ENCODE measurements at regions not wholly inside any gene's neighbourhood (a gene's known extent, or its start where the extent isn't known, plus 50 kb on each side); places are given as distances from the start of the nearest gene placed in this dataset.

- Histone ChIP-seq H3K36me3 (replicated peaks in 1 of 2; ENCODE audit: control insufficient read depth in 1 of 2, insufficient read depth in 2 of 2, low read length in 2 of 2) (no peaks in the 10 kb centered on the region), H3K79me2 (ENCODE audit: insufficient read depth, low read length) (no peaks in the 10 kb centered on the region), H3K4me1 (ENCODE audit: insufficient read depth, low read length) (peaks cover 39% of the 10 kb centered on the region), H3K9me3 (ENCODE audit: low read length) (no peaks in the 10 kb centered on the region), H3K27me3 (ENCODE audit: control insufficient read depth in 1 of 2, insufficient read depth in 2 of 2, low read length in 2 of 2) (no peaks in the 10 kb centered on the region), H4K20me1 (ENCODE audit: insufficient read depth, low read length) (no peaks in the 10 kb centered on the region), H3K4me2 (ENCODE audit: low read depth, low read length) (peak overlapping the region; percentile 61), H3K9ac (ENCODE audit: insufficient read depth, low read depth, low read length) (no peak overlapping the region), H3K4me3 (replicated peaks in 1 of 3; ENCODE audit: insufficient read depth in 1 of 3, low read depth in 2 of 3, low read length in 3 of 3) (peak overlapping the region in 1 of 3 experiments; percentile 43; a peak in 1 of 6 replicates), H2AFZ (ENCODE audit: low read length) (no peak overlapping the region), H3K27ac (ENCODE audit: extremely low read length, insufficient read depth, low read length) (no peak overlapping the region)
- in situ Hi-C loops (cut with HindIII; ENCODE audit: extremely low pct_ligation_motif_present, low pct_unique_long_range_greater_than_20kb), result loop anchor here (10.0 kb wide), 1 partner anchor 159 kb away; no protein-coding TSS in a partner anchor
- ChIA-PET POLR2A (interaction anchor here (0.9 kb wide), 1 partner anchor 461 kb away, joined by 5 read pairs; no protein-coding TSS in a partner anchor), CTCF (ENCODE audit: low intra/inter-chr PET ratio, low total read pairs) (no interaction called here)
- BruUV-seq (replicated peaks), result no TSS peak
- TF ChIP-seq CENPX (CRISPR knock-in tag; IDR thresholded peaks at IDR 0.05), result no peak
- TF ChIP-seq UBTF (CRISPR knock-in tag; IDR thresholded peaks at IDR 0.05), result peak; percentile 37; the same call in 1 of the 2 replicates
- TF ChIP-seq PATZ1 (CRISPR knock-in tag; IDR thresholded peaks at IDR 0.05), result peak; percentile 59
- no peak for TF ChIP-seq ATAD3A (CRISPR knock-in tag; IDR thresholded peaks at IDR 0.05)
- TF ChIP-seq, protein P1, sequence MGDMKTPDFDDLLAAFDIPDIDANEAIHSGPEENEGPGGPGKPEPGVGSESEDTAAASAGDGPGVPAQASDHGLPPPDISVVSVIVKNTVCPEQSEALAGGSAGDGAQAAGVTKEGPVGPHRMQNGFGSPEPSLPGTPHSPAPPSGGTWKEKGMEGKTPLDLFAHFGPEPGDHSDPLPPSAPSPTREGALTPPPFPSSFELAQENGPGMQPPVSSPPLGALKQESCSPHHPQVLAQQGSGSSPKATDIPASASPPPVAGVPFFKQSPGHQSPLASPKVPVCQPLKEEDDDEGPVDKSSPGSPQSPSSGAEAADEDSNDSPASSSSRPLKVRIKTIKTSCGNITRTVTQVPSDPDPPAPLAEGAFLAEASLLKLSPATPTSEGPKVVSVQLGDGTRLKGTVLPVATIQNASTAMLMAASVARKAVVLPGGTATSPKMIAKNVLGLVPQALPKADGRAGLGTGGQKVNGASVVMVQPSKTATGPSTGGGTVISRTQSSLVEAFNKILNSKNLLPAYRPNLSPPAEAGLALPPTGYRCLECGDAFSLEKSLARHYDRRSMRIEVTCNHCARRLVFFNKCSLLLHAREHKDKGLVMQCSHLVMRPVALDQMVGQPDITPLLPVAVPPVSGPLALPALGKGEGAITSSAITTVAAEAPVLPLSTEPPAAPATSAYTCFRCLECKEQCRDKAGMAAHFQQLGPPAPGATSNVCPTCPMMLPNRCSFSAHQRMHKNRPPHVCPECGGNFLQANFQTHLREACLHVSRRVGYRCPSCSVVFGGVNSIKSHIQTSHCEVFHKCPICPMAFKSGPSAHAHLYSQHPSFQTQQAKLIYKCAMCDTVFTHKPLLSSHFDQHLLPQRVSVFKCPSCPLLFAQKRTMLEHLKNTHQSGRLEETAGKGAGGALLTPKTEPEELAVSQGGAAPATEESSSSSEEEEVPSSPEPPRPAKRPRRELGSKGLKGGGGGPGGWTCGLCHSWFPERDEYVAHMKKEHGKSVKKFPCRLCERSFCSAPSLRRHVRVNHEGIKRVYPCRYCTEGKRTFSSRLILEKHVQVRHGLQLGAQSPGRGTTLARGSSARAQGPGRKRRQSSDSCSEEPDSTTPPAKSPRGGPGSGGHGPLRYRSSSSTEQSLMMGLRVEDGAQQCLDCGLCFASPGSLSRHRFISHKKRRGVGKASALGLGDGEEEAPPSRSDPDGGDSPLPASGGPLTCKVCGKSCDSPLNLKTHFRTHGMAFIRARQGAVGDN (CRISPR knock-in tag; IDR thresholded peaks at IDR 0.05), result peak; percentile 36; the same call in 1 of the 2 replicates
- 0 out of 2 replicates have a peak, but pooled peaks have one; percentile 8 for TF ChIP-seq CREB1 (IDR thresholded peaks at IDR 0.05)
- no peak for TF ChIP-seq CREB1 (CRISPR knock-in tag; IDR thresholded peaks at IDR 0.05)
- TF ChIP-seq XBP1 (CRISPR knock-in tag; IDR thresholded peaks at IDR 0.05), result no peak
- no peak for TF ChIP-seq CBX1 (IDR thresholded peaks at IDR 0.05; ENCODE audit: low read depth)
- no peak for TF ChIP-seq ZNF124 (CRISPR knock-in tag; IDR thresholded peaks at IDR 0.05)
- TF ChIP-seq ETV6 (CRISPR knock-in tag; conservative IDR thresholded peaks at IDR 0.05), result no peak
- TF ChIP-seq ZNF652 (CRISPR knock-in tag; IDR thresholded peaks at IDR 0.05; ENCODE audit: borderline replicate concordance, low read depth), result peak; percentile 78
- TF ChIP-seq ZFX (CRISPR knock-in tag; IDR thresholded peaks at IDR 0.05; ENCODE audit: low read depth), result peak; percentile 21; the same call in 1 of the 2 replicates
- no peak for TF ChIP-seq AKAP8 (CRISPR knock-in tag; IDR thresholded peaks at IDR 0.05)
- peak; percentile 47; the same call in 1 of the 2 replicates for TF ChIP-seq ZNF292 (CRISPR knock-in tag; IDR thresholded peaks at IDR 0.05; ENCODE audit: borderline replicate concordance, low read depth)
- peak; percentile 83 for TF ChIP-seq ZNF263 (CRISPR knock-in tag; IDR thresholded peaks at IDR 0.05)
- ATAC-seq, result peak; percentile 78
- FAIRE-seq, result no peak
- WGBS (ENCODE audit: low lambda C conversion rate), result 0% methylated on average over 1 of the region's 14 CpGs
- peak; percentile 20 for DNase-seq (ENCODE audit: low spot score)
- intact Hi-C loops (cut with micrococcal nuclease; ENCODE audit: unreplicated experiment), result no loop called here
Measured at GRCh38 chrX:40474205-40474626, 106.6 kb upstream of the ATP6AP2 start.

Data from HepG2 (cell line).